Activated CD4-positive, CD25-positive, alpha-beta regulatory T cell (primary cell): ENCODE measurements at regions not wholly inside any gene's neighbourhood (a gene's known extent, or its start where the extent isn't known, plus 50 kb on each side); places are given as distances from the start of the nearest gene placed in this dataset.
A peak's percentile ranks its signal among the peaks of the same experiment; 100 is the strongest.

ENCODE experiments used
- DNase-seq, 4 experiments: peaks; one replicate each; lab custom pipeline; 2025; lab: John Stamatoyannopoulos, UW

- DNase-seq: no peak
These were observed 136.9 kb downstream of the SCARB1 start for GRCh38 chr12:124726596-124727263.

- no peak for DNase-seq
These were observed 137.9 kb downstream of the SCARB1 start for GRCh38 chr12:124725597-124726237.

- DNase-seq: no peak
These were observed 138.6 kb downstream of the SCARB1 start for GRCh38 chr12:124725099-124725498.

GRCh38 chr12:124722878-124723277 lies 140.8 kb downstream of the SCARB1 start:
- DNase-seq: no peak

- DNase-seq: no peak
These were observed 142.0 kb downstream of the SCARB1 start for GRCh38 chr12:124721501-124722162.

- DNase-seq: no peak
These were observed 142.8 kb downstream of the SCARB1 start for GRCh38 chr12:124720681-124721500.

GRCh38 chr12:124720004-124720680 lies 143.5 kb downstream of the SCARB1 start:
- no peak for DNase-seq

GRCh38 chr12:124719231-124719630 lies 144.4 kb downstream of the SCARB1 start:
- no peak for DNase-seq

- DNase-seq: no peak
These were observed 145.2 kb downstream of the SCARB1 start for GRCh38 chr12:124718458-124718857.

GRCh38 chr12:124718036-124718435 lies 145.6 kb downstream of the SCARB1 start:
- DNase-seq: no peak

GRCh38 chr12:124717318-124717717 lies 146.3 kb downstream of the SCARB1 start:
- DNase-seq: no peak

GRCh38 chr12:124716208-124717130 lies 147.2 kb downstream of the SCARB1 start:
- DNase-seq: no peak

GRCh38 chr12:124715121-124715990 lies 147.9 kb upstream of the NCOR2 start:
- DNase-seq: no peak

- DNase-seq: peak in 1 of 4 experiments; percentile 23
These were observed 146.1 kb upstream of the NCOR2 start for GRCh38 chr12:124713436-124714082.

GRCh38 chr12:124713041-124713435 lies 145.6 kb upstream of the NCOR2 start:
- no peak for DNase-seq

GRCh38 chr12:124711344-124711743 lies 143.9 kb upstream of the NCOR2 start:
- DNase-seq: no peak

GRCh38 chr12:124709722-124710687 lies 142.6 kb upstream of the NCOR2 start:
- no peak for DNase-seq

- no peak for DNase-seq
These were observed 139.9 kb upstream of the NCOR2 start for GRCh38 chr12:124707316-124707715.
